ENCODE measurements at regions not wholly inside any gene's neighbourhood (a gene's known extent, or its start where the extent isn't known, plus 50 kb on each side); places are given as distances from the start of the nearest gene placed in this dataset.

DNA sequence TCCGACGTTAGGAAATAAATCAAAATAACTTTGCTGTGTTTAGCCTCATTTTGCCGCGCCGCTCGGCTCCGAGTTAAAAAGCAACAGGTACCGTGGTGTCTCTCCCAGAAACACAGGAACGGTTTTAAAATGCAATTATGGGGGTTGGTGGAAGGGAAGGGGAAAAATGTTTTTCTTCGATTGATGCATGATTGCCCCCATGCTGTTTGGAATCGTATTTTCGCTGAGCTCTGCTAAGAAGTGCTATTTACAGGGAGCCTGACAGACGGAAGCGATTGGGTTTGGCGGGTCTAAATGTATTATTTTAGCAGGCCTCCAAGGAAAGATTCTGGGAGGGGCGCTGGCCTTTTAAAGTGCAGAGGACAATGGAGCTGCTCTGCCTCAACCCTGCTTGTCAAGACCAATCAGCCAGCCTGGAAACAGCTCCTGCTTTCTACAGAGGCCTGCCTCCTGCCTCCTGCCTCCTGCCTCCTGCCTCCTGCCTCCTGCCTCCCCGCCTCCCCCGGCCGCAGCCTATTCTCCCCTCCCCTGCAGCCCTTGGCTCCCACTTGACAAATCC lies 156.7 kb upstream of the TLE3 start:
- Histone ChIP-seq H3K9me3 (ENCODE audit: low read depth) (no peaks in the 10 kb centered on the region), H3K27ac (no peak overlapping the region), H3K36me3 (replicated peaks; ENCODE audit: insufficient read depth, low read depth) (no peaks in the 10 kb centered on the region), H3K4me3 (no peak overlapping the region), H4K20me1 (ENCODE audit: insufficient read depth, poor library complexity, severe bottlenecking) (no peaks in the 10 kb centered on the region), H3K4me2 (no peak overlapping the region), H3K79me2 (no peaks in the 10 kb centered on the region), H3K9me2 (replicated peaks; ENCODE audit: insufficient read depth) (no peaks in the 10 kb centered on the region), H3K27me3 (no peaks in the 10 kb centered on the region), H2AFZ (no peak overlapping the region), H3K4me1 (ENCODE audit: insufficient read depth) (peaks cover 7% of the 10 kb centered on the region)
- 77% methylated on average over 17 of the region's 19 CpGs for WGBS (ENCODE audit: low lambda C conversion rate, missing lambda C conversion rate)
- TF ChIP-seq, protein P1, sequence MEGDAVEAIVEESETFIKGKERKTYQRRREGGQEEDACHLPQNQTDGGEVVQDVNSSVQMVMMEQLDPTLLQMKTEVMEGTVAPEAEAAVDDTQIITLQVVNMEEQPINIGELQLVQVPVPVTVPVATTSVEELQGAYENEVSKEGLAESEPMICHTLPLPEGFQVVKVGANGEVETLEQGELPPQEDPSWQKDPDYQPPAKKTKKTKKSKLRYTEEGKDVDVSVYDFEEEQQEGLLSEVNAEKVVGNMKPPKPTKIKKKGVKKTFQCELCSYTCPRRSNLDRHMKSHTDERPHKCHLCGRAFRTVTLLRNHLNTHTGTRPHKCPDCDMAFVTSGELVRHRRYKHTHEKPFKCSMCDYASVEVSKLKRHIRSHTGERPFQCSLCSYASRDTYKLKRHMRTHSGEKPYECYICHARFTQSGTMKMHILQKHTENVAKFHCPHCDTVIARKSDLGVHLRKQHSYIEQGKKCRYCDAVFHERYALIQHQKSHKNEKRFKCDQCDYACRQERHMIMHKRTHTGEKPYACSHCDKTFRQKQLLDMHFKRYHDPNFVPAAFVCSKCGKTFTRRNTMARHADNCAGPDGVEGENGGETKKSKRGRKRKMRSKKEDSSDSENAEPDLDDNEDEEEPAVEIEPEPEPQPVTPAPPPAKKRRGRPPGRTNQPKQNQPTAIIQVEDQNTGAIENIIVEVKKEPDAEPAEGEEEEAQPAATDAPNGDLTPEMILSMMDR (IDR thresholded peaks at IDR 0.05; ENCODE audit: poor library complexity): no peak
- no peak for TF ChIP-seq EZH2phosphoT487 (IDR thresholded peaks at IDR 0.05; ENCODE audit: low read depth, severe bottlenecking, unreplicated experiment)
- TF ChIP-seq EZH2 (IDR thresholded peaks at IDR 0.05; ENCODE audit: borderline replicate concordance): no peak
- no peak for DNase-seq (ENCODE audit: low spot score)

DNA sequence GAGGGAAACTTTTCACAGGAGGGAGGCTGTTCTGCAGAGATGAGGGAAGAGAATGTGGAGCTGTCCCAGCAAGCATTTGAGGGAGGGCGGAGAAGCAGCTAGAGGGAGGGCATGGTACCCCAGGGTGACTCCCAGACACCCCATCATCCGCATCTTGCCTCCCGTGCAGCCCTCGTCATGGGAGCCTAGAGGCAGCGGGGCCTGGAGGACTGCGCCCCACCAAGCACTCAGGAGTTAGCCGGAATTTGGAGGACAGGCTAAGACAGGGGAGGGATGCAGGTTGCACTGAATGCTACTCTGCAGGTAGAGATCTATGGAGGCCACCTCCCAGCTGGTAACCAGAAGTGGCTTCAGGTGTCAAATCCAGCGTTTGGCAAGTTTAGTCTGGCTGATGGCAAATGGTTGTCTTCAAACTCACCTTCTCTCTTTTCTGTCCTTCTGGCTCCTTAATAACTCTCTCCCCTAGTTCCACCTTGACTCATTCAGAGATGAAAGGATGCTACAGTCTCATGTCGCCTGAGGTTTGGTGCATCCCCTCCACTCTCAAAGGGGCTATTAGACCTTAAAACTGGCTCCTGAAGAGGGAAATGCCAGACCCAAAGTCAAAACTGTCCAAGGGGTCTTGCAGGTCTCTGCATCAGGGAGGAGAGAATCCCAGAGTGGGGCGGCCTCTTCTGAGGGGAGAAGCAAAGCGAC lies 155.9 kb upstream of the TLE3 start:
- no peak for TF ChIP-seq EZH2phosphoT487 (IDR thresholded peaks at IDR 0.05; ENCODE audit: low read depth, severe bottlenecking, unreplicated experiment)
- TF ChIP-seq, protein P1 (IDR thresholded peaks at IDR 0.05; ENCODE audit: poor library complexity): no peak

DNA sequence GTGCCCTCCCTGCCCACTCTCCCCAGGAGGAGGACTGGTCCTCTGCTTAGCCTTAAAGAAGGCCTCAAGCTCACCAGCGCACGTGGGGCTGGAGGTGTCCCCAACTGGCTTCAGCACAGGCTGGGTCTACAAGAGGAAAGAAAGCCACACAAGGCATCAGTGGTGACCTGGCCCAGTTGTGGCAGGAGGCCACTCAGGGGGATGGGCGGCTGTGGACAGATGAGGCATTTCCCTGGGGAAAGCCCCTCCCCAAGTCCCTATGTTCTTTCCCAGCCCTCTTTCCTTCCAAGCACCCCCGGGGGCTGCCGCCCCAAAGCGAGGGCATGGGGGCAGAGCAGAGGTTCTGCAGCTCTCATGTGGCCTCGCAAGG lies 155.2 kb upstream of the TLE3 start:
- H3K4me2 ChIP-seq: no peak overlapping the region
- DNase-seq (ENCODE audit: low spot score): no peak
- no peak overlapping the region for H3K27ac ChIP-seq
- H3K9me3 ChIP-seq (ENCODE audit: low read depth): no peaks in the 10 kb centered on the region
- H3K27me3 ChIP-seq: no peaks in the 10 kb centered on the region
- WGBS (ENCODE audit: low lambda C conversion rate, missing lambda C conversion rate): 92% methylated on average over 7 of the region's 7 CpGs
- no peaks in the 10 kb centered on the region for H3K79me2 ChIP-seq
- H3K36me3 ChIP-seq (replicated peaks; ENCODE audit: insufficient read depth, low read depth): no peaks in the 10 kb centered on the region
- H3K9me2 ChIP-seq (replicated peaks; ENCODE audit: insufficient read depth): no peaks in the 10 kb centered on the region
- no peaks in the 10 kb centered on the region for H4K20me1 ChIP-seq (ENCODE audit: insufficient read depth, poor library complexity, severe bottlenecking)
- peaks cover 7% of the 10 kb centered on the region for H3K4me1 ChIP-seq (ENCODE audit: insufficient read depth)
- H3K4me3 ChIP-seq: no peak overlapping the region
- no peak overlapping the region for H2AFZ ChIP-seq
- TF ChIP-seq, protein P1 (IDR thresholded peaks at IDR 0.05; ENCODE audit: poor library complexity): no peak
- TF ChIP-seq EZH2 (IDR thresholded peaks at IDR 0.05; ENCODE audit: borderline replicate concordance) (no peak), EZH2phosphoT487 (IDR thresholded peaks at IDR 0.05; ENCODE audit: low read depth, severe bottlenecking, unreplicated experiment) (no peak)

More for the DNA sequence above, 155.9 kb upstream of the TLE3 start:
- Histone ChIP-seq H4K20me1 (ENCODE audit: insufficient read depth, poor library complexity, severe bottlenecking) (no peaks in the 10 kb centered on the region), H3K9me2 (replicated peaks; ENCODE audit: insufficient read depth) (no peaks in the 10 kb centered on the region), H3K79me2 (no peaks in the 10 kb centered on the region), H3K4me2 (no peak overlapping the region), H3K9me3 (ENCODE audit: low read depth) (no peaks in the 10 kb centered on the region), H3K27ac (no peak overlapping the region), H3K27me3 (no peaks in the 10 kb centered on the region), H3K36me3 (replicated peaks; ENCODE audit: insufficient read depth, low read depth) (no peaks in the 10 kb centered on the region), H3K4me1 (ENCODE audit: insufficient read depth) (peaks cover 7% of the 10 kb centered on the region), H2AFZ (no peak overlapping the region), H3K4me3 (no peak overlapping the region)
- no peak for DNase-seq (ENCODE audit: low spot score)
- 92% methylated on average over 11 of the region's 11 CpGs for WGBS (ENCODE audit: low lambda C conversion rate, missing lambda C conversion rate)

Measured in hepatocyte (in vitro differentiated cells).